NCI-H1436 treated with DMSO at 0.1 percent for 48 hours (cell line): ENCODE measurements at regions not wholly inside any gene's neighbourhood (a gene's known extent, or its start where the extent isn't known, plus 50 kb on each side); places are given as distances from the start of the nearest gene placed in this dataset.
"Not testable (repeated sequence)": the region's sequence is repeated elsewhere in the genome, so short reads cannot be mapped to it uniquely, and the experiment has no call there.

Experiments used
- DNase-seq: peaks from one replicate; lab custom pipeline; 2025; lab: John Stamatoyannopoulos, UW

- DNase-seq: no peak
Observed at GRCh38 chr7:68707159-68707558, 891.1 kb upstream of the AUTS2 start.

- no peak for DNase-seq
Observed at GRCh38 chr7:68707958-68708357, 890.3 kb upstream of the AUTS2 start.

- DNase-seq: no peak
Observed at GRCh38 chr7:68712956-68713495, 885.2 kb upstream of the AUTS2 start.

- DNase-seq: not testable (repeated sequence)
Observed at GRCh38 chr7:68714135-68714534, 884.1 kb upstream of the AUTS2 start.

- no peak for DNase-seq
Observed at GRCh38 chr7:68715907-68716306, 882.4 kb upstream of the AUTS2 start.

GRCh38 chr7:68717176-68717575 lies 881.1 kb upstream of the AUTS2 start:
- no peak for DNase-seq

GRCh38 chr7:68718097-68718551 lies 880.2 kb upstream of the AUTS2 start:
- DNase-seq: no peak

GRCh38 chr7:68720697-68721096 lies 877.6 kb upstream of the AUTS2 start:
- DNase-seq: no peak

GRCh38 chr7:68722044-68722443 lies 876.2 kb upstream of the AUTS2 start:
- no peak for DNase-seq

GRCh38 chr7:68724965-68725364 lies 873.3 kb upstream of the AUTS2 start:
- no peak for DNase-seq

GRCh38 chr7:68725843-68726785 lies 872.2 kb upstream of the AUTS2 start:
- no peak for DNase-seq

- not testable (repeated sequence) for DNase-seq
Observed at GRCh38 chr7:68728720-68729119, 869.6 kb upstream of the AUTS2 start.

- DNase-seq: peak; percentile 70
Observed at GRCh38 chr7:68729371-68729770, 868.9 kb upstream of the AUTS2 start.

GRCh38 chr7:68730194-68730593 lies 868.1 kb upstream of the AUTS2 start:
- DNase-seq: no peak

- DNase-seq: no peak
Observed at GRCh38 chr7:68730964-68731363, 867.3 kb upstream of the AUTS2 start.

- DNase-seq: no peak
Observed at GRCh38 chr7:68733219-68734153, 864.8 kb upstream of the AUTS2 start.

GRCh38 chr7:68734431-68734830 lies 863.8 kb upstream of the AUTS2 start:
- no peak for DNase-seq

- no peak for DNase-seq
Observed at GRCh38 chr7:68739306-68739705, 859.0 kb upstream of the AUTS2 start.

GRCh38 chr7:68744036-68744435 lies 854.2 kb upstream of the AUTS2 start:
- no peak for DNase-seq

- no peak for DNase-seq
Observed at GRCh38 chr7:68748934-68749900, 849.1 kb upstream of the AUTS2 start.
